Lung (tissue), 11 donors: ENCODE measurements at regions not wholly inside any gene's neighbourhood (a gene's known extent, or its start where the extent isn't known, plus 50 kb on each side); places are given as distances from the start of the nearest gene placed in this dataset.

Source experiments
- ATAC-seq: fragments of 200-7000 bp; cut with Tn5 transposase; one replicate; pipeline ENCODE4 v1.9.1; 2020; ENCODE audit warnings: moderate number of reproducible peaks; ENCODE audit not compliant: insufficient read depth, low FRiP score
- DNase-seq, 3 donors: peaks; one replicate each; pipeline ENCODE4 v3.0.0-alpha.2; 2013 to 2017
- H3K27ac ChIP-seq, 2 donors: one replicate each; pipeline ENCODE4 v1.5.1; 2013; ENCODE audit warnings: mild to moderate bottlenecking in 2 of 2, moderate library complexity in 2 of 2, control low read depth in 1 of 2, inconsistent platforms in 1 of 2, low read depth in 1 of 2, low read length in 1 of 2
- H3K27me3 ChIP-seq, 3 donors: one replicate each; pipeline ENCODE4 v1.5.1; 2013; ENCODE audit warnings: low read length in 2 of 3; ENCODE audit not compliant: control insufficient read depth in 3 of 3, insufficient read depth in 3 of 3
- H3K36me3 ChIP-seq, 4 donors: one replicate each; pipeline ENCODE4 v1.5.1; 2013; ENCODE audit warnings: low read length in 4 of 4, mild to moderate bottlenecking in 1 of 4, moderate library complexity in 1 of 4; ENCODE audit not compliant: control insufficient read depth in 4 of 4, insufficient read depth in 4 of 4
- H3K4me1 ChIP-seq, 5 donors: one replicate each; pipeline ENCODE4 v1.5.1; 2013; ENCODE audit warnings: low read length in 5 of 5, mild to moderate bottlenecking in 2 of 5, moderate library complexity in 1 of 5; ENCODE audit not compliant: control insufficient read depth in 5 of 5, insufficient read depth in 5 of 5
- H3K4me3 ChIP-seq: one replicate; pipeline ENCODE4 v1.5.1; 2013; ENCODE audit warnings: mild to moderate bottlenecking, control low read depth, moderate library complexity
- H3K9ac ChIP-seq, 2 donors: one replicate each; pipeline ENCODE4 v1.5.1; 2013; ENCODE audit warnings: low read length in 2 of 2, control low read depth in 1 of 2; ENCODE audit not compliant: insufficient read depth in 1 of 2
- H3K9me3 ChIP-seq, 4 donors: one replicate each; pipeline ENCODE4 v1.5.1; 2013; ENCODE audit warnings: low read length in 3 of 4, mild to moderate bottlenecking in 1 of 4, moderate library complexity in 1 of 4; ENCODE audit not compliant: control insufficient read depth in 4 of 4, insufficient read depth in 3 of 4
- WGBS, 2 donors: extraction: QIAGEN DNeasy Blood & Tissue Kit; methylation state at CpG; one replicate each; pipeline ENCODE4 v1.1.7; 2013; 5-methylcytosine and 5-hydroxymethylcytosine counted together
- TF ChIP-seq, protein P1 (sequence below): IDR thresholded peaks from 2 replicates; pipeline ENCODE4 v1.5.1; 2012; ENCODE audit warnings: mild to moderate bottlenecking; ENCODE audit errors: control extremely low read depth, extremely low read depth
- donor health status: control.
- donor health status: control.
- donor health status: Bipolar disorder and iron deficiency.
- donor health status: healthy.
- donor health status: DM: yes; HTN: yes; CAD: no.

DNA sequence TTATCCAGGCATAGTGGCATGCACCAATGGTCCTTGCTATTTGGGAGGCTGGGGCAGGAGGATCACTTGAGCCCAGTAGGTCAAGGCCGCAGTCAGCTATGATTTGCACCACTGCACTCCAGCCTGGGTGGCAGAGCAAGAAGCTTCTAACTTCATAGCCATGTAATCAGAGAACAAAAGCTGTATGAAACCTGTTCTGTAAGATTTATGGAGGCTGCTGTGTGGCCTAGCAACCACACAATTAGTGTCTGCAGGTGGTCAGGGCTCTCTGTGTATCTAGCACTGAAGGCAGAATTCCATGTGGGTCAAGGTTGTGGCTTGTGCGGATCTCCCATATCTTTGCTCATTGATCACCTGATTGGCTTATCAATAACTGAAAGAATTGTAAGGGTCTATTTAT, 221.5 kb upstream of the FOXK1 start:
- no peak overlapping the region for H3K9ac ChIP-seq
- no peak overlapping the region for H3K4me3 ChIP-seq
- TF ChIP-seq, protein P1, sequence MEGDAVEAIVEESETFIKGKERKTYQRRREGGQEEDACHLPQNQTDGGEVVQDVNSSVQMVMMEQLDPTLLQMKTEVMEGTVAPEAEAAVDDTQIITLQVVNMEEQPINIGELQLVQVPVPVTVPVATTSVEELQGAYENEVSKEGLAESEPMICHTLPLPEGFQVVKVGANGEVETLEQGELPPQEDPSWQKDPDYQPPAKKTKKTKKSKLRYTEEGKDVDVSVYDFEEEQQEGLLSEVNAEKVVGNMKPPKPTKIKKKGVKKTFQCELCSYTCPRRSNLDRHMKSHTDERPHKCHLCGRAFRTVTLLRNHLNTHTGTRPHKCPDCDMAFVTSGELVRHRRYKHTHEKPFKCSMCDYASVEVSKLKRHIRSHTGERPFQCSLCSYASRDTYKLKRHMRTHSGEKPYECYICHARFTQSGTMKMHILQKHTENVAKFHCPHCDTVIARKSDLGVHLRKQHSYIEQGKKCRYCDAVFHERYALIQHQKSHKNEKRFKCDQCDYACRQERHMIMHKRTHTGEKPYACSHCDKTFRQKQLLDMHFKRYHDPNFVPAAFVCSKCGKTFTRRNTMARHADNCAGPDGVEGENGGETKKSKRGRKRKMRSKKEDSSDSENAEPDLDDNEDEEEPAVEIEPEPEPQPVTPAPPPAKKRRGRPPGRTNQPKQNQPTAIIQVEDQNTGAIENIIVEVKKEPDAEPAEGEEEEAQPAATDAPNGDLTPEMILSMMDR = no peak
- H3K27ac ChIP-seq = no peak overlapping the region
- H3K27me3 ChIP-seq = no peaks in the 10 kb centered on the region
- DNase-seq (peak in 2 of 3 donors; percentile 14 to 35), ATAC-seq (no peak)
- peaks cover 0 to 4% (median 2%) of the 10 kb centered on the region in 4 donors for H3K9me3 ChIP-seq
- H3K4me1 ChIP-seq = no peaks in the 10 kb centered on the region
- H3K36me3 ChIP-seq = no peaks in the 10 kb centered on the region
- WGBS, 2 donors = 92 to 100% methylated on average over 2 of the region's 2 CpGs

DNA sequence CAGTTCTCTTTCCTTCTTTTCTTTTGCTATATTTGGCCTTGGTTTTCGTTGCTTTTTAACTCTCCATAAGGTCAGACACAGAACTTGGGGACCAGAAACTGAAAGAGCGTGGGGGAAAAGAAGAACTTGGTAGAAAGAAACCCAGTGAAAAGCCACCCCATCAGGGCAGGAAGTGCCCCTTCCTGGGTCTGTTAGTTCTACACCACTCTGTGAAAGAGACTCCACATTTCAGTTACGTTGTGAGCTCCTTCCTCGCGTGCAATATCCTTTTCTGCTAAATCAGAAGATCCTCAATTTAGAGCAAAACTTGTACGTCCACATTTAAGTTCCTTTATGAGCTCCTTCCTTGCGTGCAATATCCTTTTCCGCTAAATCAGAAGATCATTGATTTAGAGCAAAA, 220.6 kb upstream of the FOXK1 start:
- TF ChIP-seq, protein P1 = no peak
- Histone ChIP-seq H3K27ac (no peak overlapping the region), H3K9me3 (peaks cover 0 to 4% (median 1%) of the 10 kb centered on the region in 4 donors), H3K9ac (no peak overlapping the region), H3K4me1 (no peaks in the 10 kb centered on the region), H3K4me3 (no peak overlapping the region), H3K36me3 (no peaks in the 10 kb centered on the region), H3K27me3 (no peaks in the 10 kb centered on the region)
- 56 to 63% methylated on average over 8 of the region's 8 CpGs for WGBS, 2 donors
- DNase-seq = no peak
- ATAC-seq = no peak

GRCh38 chr7:4468320-4469102, 213.6 kb upstream of the FOXK1 start:
- DNase-seq (no peak), ATAC-seq (no peak)
- WGBS, 2 donors = 84 to 87% methylated on average over 5 of the region's 5 CpGs
- no peak overlapping the region for H3K27ac ChIP-seq
- H3K36me3 ChIP-seq = no peaks in the 10 kb centered on the region
- H3K4me3 ChIP-seq = no peak overlapping the region
- TF ChIP-seq, protein P1 = no peak
- H3K9me3 ChIP-seq = peaks cover 0 to 4% (median 0%) of the 10 kb centered on the region in 4 donors
- H3K9ac ChIP-seq = no peak overlapping the region
- H3K27me3 ChIP-seq = no peaks in the 10 kb centered on the region
- no peaks in the 10 kb centered on the region for H3K4me1 ChIP-seq

- Histone ChIP-seq H3K4me1 (no peaks in the 10 kb centered on the region), H3K27me3 (no peaks in the 10 kb centered on the region), H3K9me3 (no peaks in the 10 kb centered on the region), H3K36me3 (no peaks in the 10 kb centered on the region), H3K9ac (no peak overlapping the region), H3K4me3 (no peak overlapping the region), H3K27ac (no peak overlapping the region)
- 64 to 69% methylated on average over 7 of the region's 7 CpGs for WGBS, 2 donors
- DNase-seq = peak; percentile 17 to 51 (median 19)
- TF ChIP-seq, protein P1 = no peak
- no peak for ATAC-seq
Measured at GRCh38 chr7:4470246-4470645, 211.8 kb upstream of the FOXK1 start.
